OCI-LY3 (cell line): ENCODE measurements at regions not wholly inside any gene's neighbourhood (a gene's known extent, or its start where the extent isn't known, plus 50 kb on each side); places are given as distances from the start of the nearest gene placed in this dataset.

ENCODE experiments used
- EZH2phosphoT487 ChIP-seq: fragments of 200-600 bp; shearing (Covaris generic); IDR thresholded peaks from 2 replicates; pipeline ENCODE4 v1.6.1; 2018; ENCODE audit warnings: antibody characterized with exemption, mixed run types, low read depth
- TF ChIP-seq, protein P1 (sequence below): fragments of 200-600, 300-600 bp; sonication (generic); IDR thresholded peaks from 2 replicates; pipeline ENCODE4 v1.5.1; 2014; ENCODE audit warnings: antibody characterized with exemption, low read length, low read depth

DNA sequence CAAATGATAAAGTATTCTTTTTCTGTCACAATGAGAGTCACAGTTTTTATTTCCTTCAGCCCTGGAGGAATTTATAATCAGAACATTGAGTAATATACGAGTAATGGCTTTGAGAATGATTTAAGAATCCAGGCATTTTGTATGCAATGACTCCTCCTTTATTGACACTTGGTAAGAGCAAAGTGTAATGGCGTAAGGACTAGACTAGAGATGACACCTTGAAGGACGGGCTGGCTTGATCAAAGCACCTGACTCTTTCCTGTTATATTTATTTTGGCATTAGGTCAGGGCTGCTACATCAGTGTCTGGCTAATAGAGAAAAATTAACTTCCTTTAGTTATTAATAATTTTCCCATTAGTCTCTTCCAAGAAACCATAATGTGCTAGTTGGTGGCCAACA, 482.4 kb upstream of the GCFC2 start:
- TF ChIP-seq, protein P1, sequence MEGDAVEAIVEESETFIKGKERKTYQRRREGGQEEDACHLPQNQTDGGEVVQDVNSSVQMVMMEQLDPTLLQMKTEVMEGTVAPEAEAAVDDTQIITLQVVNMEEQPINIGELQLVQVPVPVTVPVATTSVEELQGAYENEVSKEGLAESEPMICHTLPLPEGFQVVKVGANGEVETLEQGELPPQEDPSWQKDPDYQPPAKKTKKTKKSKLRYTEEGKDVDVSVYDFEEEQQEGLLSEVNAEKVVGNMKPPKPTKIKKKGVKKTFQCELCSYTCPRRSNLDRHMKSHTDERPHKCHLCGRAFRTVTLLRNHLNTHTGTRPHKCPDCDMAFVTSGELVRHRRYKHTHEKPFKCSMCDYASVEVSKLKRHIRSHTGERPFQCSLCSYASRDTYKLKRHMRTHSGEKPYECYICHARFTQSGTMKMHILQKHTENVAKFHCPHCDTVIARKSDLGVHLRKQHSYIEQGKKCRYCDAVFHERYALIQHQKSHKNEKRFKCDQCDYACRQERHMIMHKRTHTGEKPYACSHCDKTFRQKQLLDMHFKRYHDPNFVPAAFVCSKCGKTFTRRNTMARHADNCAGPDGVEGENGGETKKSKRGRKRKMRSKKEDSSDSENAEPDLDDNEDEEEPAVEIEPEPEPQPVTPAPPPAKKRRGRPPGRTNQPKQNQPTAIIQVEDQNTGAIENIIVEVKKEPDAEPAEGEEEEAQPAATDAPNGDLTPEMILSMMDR = no peak
- TF ChIP-seq EZH2phosphoT487 = no peak
